GM12873 (cell line): ENCODE measurements at regions not wholly inside any gene's neighbourhood (a gene's known extent, or its start where the extent isn't known, plus 50 kb on each side); places are given as distances from the start of the nearest gene placed in this dataset.

Source experiments
- TF ChIP-seq, protein P1 (sequence below): IDR thresholded peaks from 2 replicates; pipeline ENCODE4 v1.5.1; 2012; ENCODE audit warnings: low read depth, mild to moderate bottlenecking, moderate library complexity, low read length, control low read depth; ENCODE audit not compliant: insufficient read depth; ENCODE audit errors: missing control alignments

DNA sequence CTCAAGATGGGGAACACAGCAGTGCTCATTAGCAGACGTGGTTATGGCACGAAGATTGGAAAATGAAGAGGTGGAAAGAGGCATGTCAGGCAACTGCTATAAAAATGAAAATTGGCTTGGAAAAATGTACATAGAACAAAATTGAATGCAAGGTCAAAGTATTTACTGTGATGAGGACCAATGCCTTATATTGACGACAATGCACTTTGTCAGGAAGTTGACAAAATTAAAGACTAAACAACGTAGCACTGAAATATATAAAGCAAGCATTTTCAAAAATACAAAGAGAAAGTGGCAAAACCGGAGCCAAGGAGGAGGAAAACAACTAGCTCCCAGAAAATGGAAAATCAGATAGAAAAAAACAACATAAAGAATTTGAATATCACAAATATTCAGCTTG is 113.7 kb upstream of the SGCG start:
- TF ChIP-seq, protein P1, sequence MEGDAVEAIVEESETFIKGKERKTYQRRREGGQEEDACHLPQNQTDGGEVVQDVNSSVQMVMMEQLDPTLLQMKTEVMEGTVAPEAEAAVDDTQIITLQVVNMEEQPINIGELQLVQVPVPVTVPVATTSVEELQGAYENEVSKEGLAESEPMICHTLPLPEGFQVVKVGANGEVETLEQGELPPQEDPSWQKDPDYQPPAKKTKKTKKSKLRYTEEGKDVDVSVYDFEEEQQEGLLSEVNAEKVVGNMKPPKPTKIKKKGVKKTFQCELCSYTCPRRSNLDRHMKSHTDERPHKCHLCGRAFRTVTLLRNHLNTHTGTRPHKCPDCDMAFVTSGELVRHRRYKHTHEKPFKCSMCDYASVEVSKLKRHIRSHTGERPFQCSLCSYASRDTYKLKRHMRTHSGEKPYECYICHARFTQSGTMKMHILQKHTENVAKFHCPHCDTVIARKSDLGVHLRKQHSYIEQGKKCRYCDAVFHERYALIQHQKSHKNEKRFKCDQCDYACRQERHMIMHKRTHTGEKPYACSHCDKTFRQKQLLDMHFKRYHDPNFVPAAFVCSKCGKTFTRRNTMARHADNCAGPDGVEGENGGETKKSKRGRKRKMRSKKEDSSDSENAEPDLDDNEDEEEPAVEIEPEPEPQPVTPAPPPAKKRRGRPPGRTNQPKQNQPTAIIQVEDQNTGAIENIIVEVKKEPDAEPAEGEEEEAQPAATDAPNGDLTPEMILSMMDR, result no peak

- TF ChIP-seq, protein P1, result no peak
Observed at GRCh38 chr13:23069566-23069965, 111.2 kb upstream of the SGCG start.

- TF ChIP-seq, protein P1, result no peak
Observed at GRCh38 chr13:23074075-23074828, 106.5 kb upstream of the SGCG start.

GRCh38 chr13:23081220-23081619 is 99.6 kb upstream of the SGCG start:
- TF ChIP-seq, protein P1, result no peak

DNA sequence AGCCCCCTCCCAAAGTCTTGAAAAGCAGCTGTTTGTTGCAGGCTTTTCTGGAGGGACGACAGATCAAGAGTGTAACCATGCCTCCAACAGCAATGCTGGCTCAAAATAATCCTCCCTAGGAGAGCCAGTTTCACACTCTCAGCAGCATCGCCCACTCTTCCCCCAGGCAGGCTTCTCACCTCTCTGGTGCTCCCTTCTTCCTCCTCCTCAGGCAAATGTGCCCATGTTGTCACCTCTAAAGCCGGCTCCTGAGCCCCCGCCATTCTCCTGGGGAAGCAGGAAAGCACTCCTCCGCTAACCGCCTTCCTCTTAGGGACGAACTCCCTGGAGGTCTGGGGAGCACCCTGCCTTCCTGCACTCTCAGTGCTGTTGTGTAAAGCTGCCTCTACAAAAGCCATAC is 98.9 kb upstream of the SGCG start:
- TF ChIP-seq, protein P1, result no peak

DNA sequence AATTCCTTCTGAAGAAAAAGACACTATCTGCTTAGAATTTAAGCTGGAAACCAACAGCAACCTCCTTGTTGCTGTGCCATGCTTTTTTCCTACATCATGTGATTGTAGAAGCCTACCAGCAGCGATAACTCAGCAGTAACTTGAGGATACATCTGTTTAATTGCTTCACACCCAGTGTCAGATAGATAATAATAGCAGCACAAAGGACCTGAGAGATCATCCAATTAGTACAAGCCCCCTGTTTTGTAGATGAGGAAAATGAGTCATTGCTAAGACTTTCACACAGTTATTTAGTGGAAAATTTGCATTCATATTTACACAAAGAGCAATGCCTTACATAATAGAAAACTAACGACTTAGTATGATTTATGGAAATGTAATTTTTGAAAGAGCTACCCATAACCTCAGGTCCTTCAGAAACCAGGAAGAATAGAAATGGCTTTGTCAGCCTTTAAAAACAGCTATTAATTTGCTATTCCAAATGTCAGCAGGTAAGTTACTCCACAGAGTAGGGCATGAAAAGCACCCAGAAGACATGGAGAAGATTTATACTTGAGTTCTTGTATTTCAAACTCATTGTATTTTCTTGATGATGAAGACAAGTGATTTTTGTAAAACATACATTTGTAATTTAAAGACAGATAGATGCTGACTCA is 93.7 kb upstream of the SGCG start:
- TF ChIP-seq, protein P1, result no peak

DNA sequence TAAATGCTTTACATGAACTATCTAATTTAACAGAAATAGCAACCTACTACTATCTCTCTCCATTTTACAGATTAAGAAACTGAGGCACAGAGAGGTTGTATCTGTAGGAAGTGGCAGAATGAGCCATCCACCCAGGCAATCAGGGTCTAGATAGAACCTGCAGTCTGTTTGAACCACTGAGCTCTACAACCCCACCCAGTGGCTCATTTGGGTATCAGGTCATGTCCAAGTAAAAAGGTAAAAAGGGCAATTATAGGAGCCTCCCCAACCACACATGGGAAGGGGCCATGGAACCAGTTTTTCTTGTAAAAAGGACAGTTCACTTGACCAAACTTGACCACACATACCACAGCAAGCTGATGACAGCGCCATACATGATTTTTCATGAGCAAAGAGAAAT is 92.9 kb upstream of the SGCG start:
- TF ChIP-seq, protein P1, result peak; percentile 63
